ENCODE measurements at regions not wholly inside any gene's neighbourhood (a gene's known extent, or its start where the extent isn't known, plus 50 kb on each side); places are given as distances from the start of the nearest gene placed in this dataset.

GRCh38 chr11:19451609-19452008 lies 210.9 kb upstream of the E2F8 start:
- no peaks in the 10 kb centered on the region for H3K36me3 ChIP-seq (ENCODE audit: insufficient read depth, low read length)
- ATAC-seq (ENCODE audit: insufficient read depth, low read depth) (no peak), DNase-seq (no peak)
- TF ChIP-seq CTCF (IDR thresholded peaks at IDR 0.05; ENCODE audit: borderline replicate concordance, extremely low read depth, low read length, poor library complexity, severe bottlenecking) (no peak), EZH2 (IDR thresholded peaks at IDR 0.05; ENCODE audit: borderline replicate concordance, low read depth, low read length, severe bottlenecking) (no peak)
- H3K27me3 ChIP-seq (ENCODE audit: insufficient read depth, low read length, poor library complexity): peaks cover 3% of the 10 kb centered on the region
- no peak overlapping the region for H3K4me2 ChIP-seq (ENCODE audit: insufficient read depth, low read length)
- H3K4me3 ChIP-seq (ENCODE audit: low read depth in 1 of 2, low read length in 2 of 2): no peak overlapping the region
- H3K9ac ChIP-seq (ENCODE audit: low read depth, low read length): no peak overlapping the region
- H3K9me3 ChIP-seq (ENCODE audit: insufficient read depth, low read length, severe bottlenecking): no peaks in the 10 kb centered on the region
- H3K27ac ChIP-seq (ENCODE audit: low read length): no peak overlapping the region
- no peak overlapping the region for H2AFZ ChIP-seq (ENCODE audit: low read depth, low read length)
- H3K4me1 ChIP-seq (ENCODE audit: insufficient read depth, low read length): peaks cover 9% of the 10 kb centered on the region; the same call in 1 of the 2 replicates
- no peaks in the 10 kb centered on the region for H4K20me1 ChIP-seq (ENCODE audit: insufficient read depth, low read length)
- H3K79me2 ChIP-seq (ENCODE audit: insufficient read depth, low read length): no peaks in the 10 kb centered on the region

GRCh38 chr11:19450282-19450681 lies 209.5 kb upstream of the E2F8 start:
- no peak overlapping the region for H2AFZ ChIP-seq (ENCODE audit: low read depth, low read length)
- H3K4me1 ChIP-seq (ENCODE audit: insufficient read depth, low read length): peaks cover 9% of the 10 kb centered on the region; the same call in 1 of the 2 replicates
- no peaks in the 10 kb centered on the region for H3K36me3 ChIP-seq (ENCODE audit: insufficient read depth, low read length)
- H3K79me2 ChIP-seq (ENCODE audit: insufficient read depth, low read length): no peaks in the 10 kb centered on the region
- ATAC-seq (ENCODE audit: insufficient read depth, low read depth): no peak
- no peak overlapping the region for H3K4me2 ChIP-seq (ENCODE audit: insufficient read depth, low read length)
- no peaks in the 10 kb centered on the region for H3K27me3 ChIP-seq (ENCODE audit: insufficient read depth, low read length, poor library complexity)
- no peak for DNase-seq
- no peaks in the 10 kb centered on the region for H4K20me1 ChIP-seq (ENCODE audit: insufficient read depth, low read length)
- H3K9ac ChIP-seq (ENCODE audit: low read depth, low read length): no peak overlapping the region
- H3K4me3 ChIP-seq (ENCODE audit: low read depth in 1 of 2, low read length in 2 of 2): no peak overlapping the region
- no peak overlapping the region for H3K27ac ChIP-seq (ENCODE audit: low read length)
- TF ChIP-seq CTCF (IDR thresholded peaks at IDR 0.05; ENCODE audit: borderline replicate concordance, extremely low read depth, low read length, poor library complexity, severe bottlenecking): no peak
- H3K9me3 ChIP-seq (ENCODE audit: insufficient read depth, low read length, severe bottlenecking): no peaks in the 10 kb centered on the region

GRCh38 chr11:19448651-19449050 lies 207.9 kb upstream of the E2F8 start:
- H3K79me2 ChIP-seq (ENCODE audit: insufficient read depth, low read length): no peaks in the 10 kb centered on the region
- DNase-seq: no peak
- no peak for ATAC-seq (ENCODE audit: insufficient read depth, low read depth)
- H3K9me3 ChIP-seq (ENCODE audit: insufficient read depth, low read length, severe bottlenecking): no peaks in the 10 kb centered on the region
- no peaks in the 10 kb centered on the region for H3K27me3 ChIP-seq (ENCODE audit: insufficient read depth, low read length, poor library complexity)
- H3K4me2 ChIP-seq (ENCODE audit: insufficient read depth, low read length): no peak overlapping the region
- no peaks in the 10 kb centered on the region for H3K36me3 ChIP-seq (ENCODE audit: insufficient read depth, low read length)
- peaks cover 9% of the 10 kb centered on the region; the same call in 1 of the 2 replicates for H3K4me1 ChIP-seq (ENCODE audit: insufficient read depth, low read length)
- no peak overlapping the region for H3K27ac ChIP-seq (ENCODE audit: low read length)
- no peak overlapping the region for H3K9ac ChIP-seq (ENCODE audit: low read depth, low read length)
- H4K20me1 ChIP-seq (ENCODE audit: insufficient read depth, low read length): no peaks in the 10 kb centered on the region
- no peak overlapping the region for H3K4me3 ChIP-seq (ENCODE audit: low read depth in 1 of 2, low read length in 2 of 2)
- H2AFZ ChIP-seq (ENCODE audit: low read depth, low read length): no peak overlapping the region
- no peak for TF ChIP-seq CTCF (IDR thresholded peaks at IDR 0.05; ENCODE audit: borderline replicate concordance, extremely low read depth, low read length, poor library complexity, severe bottlenecking)
- no peak for TF ChIP-seq EZH2 (IDR thresholded peaks at IDR 0.05; ENCODE audit: borderline replicate concordance, low read depth, low read length, severe bottlenecking)

- H3K9me3 ChIP-seq (ENCODE audit: insufficient read depth, low read length, severe bottlenecking): no peaks in the 10 kb centered on the region
- no peaks in the 10 kb centered on the region for H3K27me3 ChIP-seq (ENCODE audit: insufficient read depth, low read length, poor library complexity)
- peak; percentile 50; the same call in 1 of the 3 replicates for ATAC-seq (ENCODE audit: insufficient read depth, low read depth)
- TF ChIP-seq CTCF (IDR thresholded peaks at IDR 0.05; ENCODE audit: borderline replicate concordance, extremely low read depth, low read length, poor library complexity, severe bottlenecking) (no peak), EZH2 (IDR thresholded peaks at IDR 0.05; ENCODE audit: borderline replicate concordance, low read depth, low read length, severe bottlenecking) (no peak)
- H3K9ac ChIP-seq (ENCODE audit: low read depth, low read length): no peak overlapping the region
- H4K20me1 ChIP-seq (ENCODE audit: insufficient read depth, low read length): no peaks in the 10 kb centered on the region
- H3K4me2 ChIP-seq (ENCODE audit: insufficient read depth, low read length): no peak overlapping the region
- peaks cover 9% of the 10 kb centered on the region; the same call in 1 of the 2 replicates for H3K4me1 ChIP-seq (ENCODE audit: insufficient read depth, low read length)
- H3K27ac ChIP-seq (ENCODE audit: low read length): no peak overlapping the region
- no peaks in the 10 kb centered on the region for H3K36me3 ChIP-seq (ENCODE audit: insufficient read depth, low read length)
- H3K4me3 ChIP-seq (ENCODE audit: low read depth in 1 of 2, low read length in 2 of 2): no peak overlapping the region
- H2AFZ ChIP-seq (ENCODE audit: low read depth, low read length): no peak overlapping the region
- DNase-seq: peak; percentile 5
- no peaks in the 10 kb centered on the region for H3K79me2 ChIP-seq (ENCODE audit: insufficient read depth, low read length)
Observed at GRCh38 chr11:19447150-19447566, 206.4 kb upstream of the E2F8 start.
